NT2/D1 (cell line): ENCODE measurements at regions not wholly inside any gene's neighbourhood (a gene's known extent, or its start where the extent isn't known, plus 50 kb on each side); places are given as distances from the start of the nearest gene placed in this dataset.

Source experiments
- SUZ12 ChIP-seq: IDR thresholded peaks from 2 replicates; pipeline ENCODE4 v1.6.1; 2011; ENCODE audit not compliant: insufficient read length, insufficient read depth; ENCODE audit errors: extremely low read depth
- YY1 ChIP-seq: IDR thresholded peaks from 2 replicates; pipeline ENCODE4 v1.6.1; 2011; ENCODE audit not compliant: insufficient read length, insufficient read depth
- ZNF274 ChIP-seq: IDR thresholded peaks from 2 replicates; pipeline ENCODE4 v1.6.1; 2011; ENCODE audit warnings: mild to moderate bottlenecking, low read depth, low read length

DNA sequence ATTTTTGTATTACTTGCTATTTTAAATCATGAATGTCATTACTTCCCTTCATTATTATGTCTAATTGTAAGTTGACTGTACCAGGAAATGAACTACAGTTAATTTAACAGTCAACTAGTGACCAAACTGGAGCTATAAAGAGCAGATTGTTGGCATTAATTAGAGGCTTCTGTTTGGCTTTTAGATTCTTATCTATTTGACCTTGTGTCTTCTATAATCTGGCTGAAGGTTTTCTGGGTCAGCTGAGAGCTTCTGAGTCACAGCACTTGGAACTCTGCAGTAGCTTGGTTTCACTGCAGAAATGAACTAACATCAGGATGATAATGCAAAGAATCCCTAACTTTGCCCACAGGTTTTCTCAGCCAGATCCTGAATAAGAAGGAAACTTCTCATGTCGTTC is 169.2 kb upstream of the LEF1 start:
- no peak for TF ChIP-seq YY1
- no peak for TF ChIP-seq ZNF274
- TF ChIP-seq SUZ12: no peak
